WERI-Rb-1 (cell line): ENCODE measurements at regions not wholly inside any gene's neighbourhood (a gene's known extent, or its start where the extent isn't known, plus 50 kb on each side); places are given as distances from the start of the nearest gene placed in this dataset.

Experiments
- DNase-seq: peaks from one replicate; pipeline ENCODE4 v3.0.0-alpha.2; 2020
- H3K27ac ChIP-seq: fragments of 250-450 bp; sonication (Bioruptor Pico); 2 replicates; pipeline ENCODE4 v1.5.1; 2020; ENCODE audit warnings: mild to moderate bottlenecking, moderate library complexity
- H3K27me3 ChIP-seq: fragments of 250-450 bp; sonication (Bioruptor Pico); 2 replicates; pipeline ENCODE4 v1.5.1; 2021; ENCODE audit warnings: mild to moderate bottlenecking, low read depth, moderate library complexity; ENCODE audit not compliant: insufficient read depth, severe bottlenecking
- H3K36me3 ChIP-seq: fragments of 250-450 bp; sonication (Bioruptor Pico); 2 replicates; pipeline ENCODE4 v1.5.1; 2020; ENCODE audit warnings: mild to moderate bottlenecking, moderate library complexity
- H3K4me3 ChIP-seq: 2 replicates; pipeline ENCODE4 v1.5.1; 2011; ENCODE audit warnings: low read depth, mild to moderate bottlenecking, control low read depth, low read length
- H3K9me3 ChIP-seq: fragments of 250-450 bp; sonication (Bioruptor Pico); 2 replicates; pipeline ENCODE4 v1.5.1; 2021; ENCODE audit warnings: mild to moderate bottlenecking, moderate library complexity; ENCODE audit not compliant: severe bottlenecking
- CTCF ChIP-seq: IDR thresholded peaks from 2 replicates; pipeline ENCODE4 v1.5.1; 2011; ENCODE audit warnings: low read depth, mild to moderate bottlenecking, control low read depth, inconsistent platforms, low read length

- TF ChIP-seq CTCF: no peak
- Histone ChIP-seq H3K4me3 (no peak overlapping the region), H3K27me3 (peaks cover 34% of the 10 kb centered on the region), H3K36me3 (no peaks in the 10 kb centered on the region), H3K9me3 (no peaks in the 10 kb centered on the region), H3K27ac (no peak overlapping the region)
- no peak for DNase-seq
These were observed 134.6 kb upstream of the TCF21 start for GRCh38 chr6:133754298-133754697.

- no peak overlapping the region for H3K4me3 ChIP-seq
- H3K27ac ChIP-seq: no peak overlapping the region
- no peaks in the 10 kb centered on the region for H3K9me3 ChIP-seq
- DNase-seq: no peak
- no peaks in the 10 kb centered on the region for H3K36me3 ChIP-seq
- TF ChIP-seq CTCF: no peak
- H3K27me3 ChIP-seq: peaks cover 27% of the 10 kb centered on the region
These were observed 132.7 kb upstream of the TCF21 start for GRCh38 chr6:133756078-133756695.

- no peak overlapping the region for H3K4me3 ChIP-seq
- H3K27ac ChIP-seq: no peak overlapping the region
- no peak for DNase-seq
- TF ChIP-seq CTCF: no peak
- no peaks in the 10 kb centered on the region for H3K9me3 ChIP-seq
- H3K27me3 ChIP-seq: peaks cover 25% of the 10 kb centered on the region
- H3K36me3 ChIP-seq: no peaks in the 10 kb centered on the region
These were observed 131.6 kb upstream of the TCF21 start for GRCh38 chr6:133757335-133757734.

GRCh38 chr6:133758815-133759335 lies 130.0 kb upstream of the TCF21 start:
- H3K4me3 ChIP-seq: no peak overlapping the region
- no peak for TF ChIP-seq CTCF
- no peaks in the 10 kb centered on the region for H3K9me3 ChIP-seq
- no peak for DNase-seq
- peaks cover 32% of the 10 kb centered on the region for H3K27me3 ChIP-seq
- H3K36me3 ChIP-seq: no peaks in the 10 kb centered on the region
- no peak overlapping the region for H3K27ac ChIP-seq

GRCh38 chr6:133759524-133759923 lies 129.4 kb upstream of the TCF21 start:
- TF ChIP-seq CTCF: no peak
- no peaks in the 10 kb centered on the region for H3K36me3 ChIP-seq
- H3K27ac ChIP-seq: no peak overlapping the region
- H3K4me3 ChIP-seq: no peak overlapping the region
- H3K27me3 ChIP-seq: peaks cover 33% of the 10 kb centered on the region
- H3K9me3 ChIP-seq: no peaks in the 10 kb centered on the region
- DNase-seq: no peak

GRCh38 chr6:133761706-133762105 lies 127.2 kb upstream of the TCF21 start:
- Histone ChIP-seq H3K9me3 (no peaks in the 10 kb centered on the region), H3K27ac (no peak overlapping the region), H3K4me3 (no peak overlapping the region), H3K27me3 (peaks cover 34% of the 10 kb centered on the region), H3K36me3 (no peaks in the 10 kb centered on the region)
- no peak for TF ChIP-seq CTCF
- DNase-seq: no peak
